CD14-positive monocyte (primary cell): ENCODE measurements at regions not wholly inside any gene's neighbourhood (a gene's known extent, or its start where the extent isn't known, plus 50 kb on each side); places are given as distances from the start of the nearest gene placed in this dataset.

ENCODE experiments used
- DNase-seq, 3 donors: peaks; one replicate each; pipeline ENCODE4 v3.0.0-alpha.2; 2011 to 2022
- H2AFZ ChIP-seq: 2 replicates; pipeline ENCODE4 v1.6.0; 2012; ENCODE audit warnings: mild to moderate bottlenecking, low read depth, low read length, inconsistent platforms; ENCODE audit not compliant: insufficient read depth, poor library complexity, severe bottlenecking
- H3K27ac ChIP-seq, 2 donors: 1 replicate in 1 of 2; 2 replicates in 1 of 2; pipeline ENCODE4 v1.5.1; 2012 to 2013; ENCODE audit warnings: low read length in 2 of 2, control low read depth in 1 of 2, inconsistent platforms in 1 of 2, low read depth in 1 of 2, mild to moderate bottlenecking in 1 of 2
- H3K27me3 ChIP-seq, 2 donors: one replicate each; pipeline versions ENCODE4 v1.6.0 to v1.6.1; 2011 to 2013; ENCODE audit warnings: low read length in 2 of 2; ENCODE audit not compliant: control insufficient read depth in 2 of 2, insufficient read depth in 2 of 2
- H3K36me3 ChIP-seq, 2 donors: replicated peaks in 1 of 2; 1 replicate in 1 of 2; 2 replicates in 1 of 2; pipeline versions ENCODE4 v1.5.1 to v1.6.1; 2012 to 2013; ENCODE audit warnings: low read length in 2 of 2, control low read depth in 1 of 2, inconsistent platforms in 1 of 2, mild to moderate bottlenecking in 1 of 2; ENCODE audit not compliant: insufficient read depth in 2 of 2, control insufficient read depth in 1 of 2
- H3K4me1 ChIP-seq, 2 donors: 1 replicate in 1 of 2; 2 replicates in 1 of 2; pipeline versions ENCODE4 v1.5.1 to v1.6.1; 2012 to 2013; ENCODE audit warnings: low read length in 2 of 2, control low read depth in 1 of 2, inconsistent platforms in 1 of 2, mild to moderate bottlenecking in 1 of 2, moderate library complexity in 1 of 2; ENCODE audit not compliant: insufficient read depth in 2 of 2, control insufficient read depth in 1 of 2
- H3K4me2 ChIP-seq: replicated peaks from 2 replicates; pipeline ENCODE3; 2012; ENCODE audit warnings: low read length, moderate library complexity, mild to moderate bottlenecking; ENCODE audit not compliant: poor library complexity, severe bottlenecking; ENCODE audit errors: extremely low read depth
- H3K4me3 ChIP-seq, 3 experiments: fragments of 200-600 bp in 1 of 3; sonication (generic) in 1 of 3; replicated peaks in 1 of 3; 1 replicate in 2 of 3; 2 replicates in 1 of 3; pipeline ENCODE4 v1.5.1; 2011 to 2013; ENCODE audit warnings: low read length in 3 of 3, mild to moderate bottlenecking in 3 of 3, control low read depth in 2 of 3, low read depth in 2 of 3, inconsistent platforms in 1 of 3, moderate library complexity in 1 of 3
- H3K79me2 ChIP-seq: 2 replicates; pipeline ENCODE4 v1.6.0; 2012; ENCODE audit warnings: mild to moderate bottlenecking, control low read depth, inconsistent platforms, low read length, moderate library complexity; ENCODE audit not compliant: insufficient read depth
- H3K9ac ChIP-seq: 2 replicates; pipeline ENCODE4 v1.6.0; 2017; ENCODE audit warnings: low read length, mild to moderate bottlenecking; ENCODE audit not compliant: insufficient read depth, poor library complexity, severe bottlenecking
- H3K9me3 ChIP-seq, 2 donors: replicated peaks in 1 of 2; 1 replicate in 1 of 2; 2 replicates in 1 of 2; pipeline versions ENCODE4 v1.5.1 to v1.6.1; 2012 to 2013; ENCODE audit warnings: low read length in 2 of 2, control low read depth in 1 of 2; ENCODE audit not compliant: control insufficient read depth in 1 of 2, insufficient read depth in 1 of 2
- H4K20me1 ChIP-seq: 2 replicates; pipeline ENCODE4 v1.6.0; 2012; ENCODE audit warnings: mild to moderate bottlenecking, low read length, control low read depth, moderate library complexity; ENCODE audit not compliant: insufficient read depth
- H3K27ac Mint-ChIP-seq, 7 donors: one replicate each; pipeline ENCODE4 v1.8.0; 2020; ENCODE audit warnings: mild to moderate bottlenecking in 7 of 7, mixed read lengths in 7 of 7, moderate library complexity in 6 of 7, inconsistent platforms in 2 of 7
- H3K27me3 Mint-ChIP-seq, 3 donors: one replicate each; pipeline ENCODE4 v1.8.0; 2021 to 2022; ENCODE audit warnings: low read depth in 3 of 3, mild to moderate bottlenecking in 3 of 3, mixed read lengths in 3 of 3, moderate library complexity in 3 of 3, inconsistent platforms in 1 of 3
- H3K36me3 Mint-ChIP-seq, 2 donors: one replicate each; pipeline ENCODE4 v1.8.0; 2020; ENCODE audit warnings: mixed read lengths in 2 of 2, inconsistent platforms in 1 of 2, mild to moderate bottlenecking in 1 of 2
- H3K4me1 Mint-ChIP-seq: one replicate; pipeline ENCODE4 v1.8.0; 2020; ENCODE audit warnings: mild to moderate bottlenecking, mixed read lengths
- H3K4me3 Mint-ChIP-seq, 2 donors: one replicate each; pipeline ENCODE4 v1.8.0; 2020; ENCODE audit warnings: mild to moderate bottlenecking in 2 of 2, mixed read lengths in 2 of 2, moderate library complexity in 1 of 2
- H3K9me3 Mint-ChIP-seq, 7 donors: one replicate each; pipeline ENCODE4 v1.8.0; 2020 to 2022; ENCODE audit warnings: mixed read lengths in 7 of 7, mild to moderate bottlenecking in 6 of 7, moderate library complexity in 6 of 7, inconsistent platforms in 2 of 7
- WGBS: methylation state at CpG from one replicate; pipeline ENCODE4 v1.1.5; 2013; ENCODE audit warnings: missing lambda C conversion rate; ENCODE audit not compliant: insufficient coverage; 5-methylcytosine and 5-hydroxymethylcytosine counted together
- intact Hi-C, 2 donors: fragments of 100-400 bp; cut with micrococcal nuclease; formaldehyde crosslinking; loops; one replicate each; pipeline versions ENCODE4 v1.15.0 to v1.15.1; 2023
- TF ChIP-seq, protein P1 (sequence below): fragments of 200-600 bp; IDR thresholded peaks from one replicate; pipeline ENCODE4 v1.8.0; 2022; ENCODE audit warnings: antibody characterized with exemption, mild to moderate bottlenecking

DNA sequence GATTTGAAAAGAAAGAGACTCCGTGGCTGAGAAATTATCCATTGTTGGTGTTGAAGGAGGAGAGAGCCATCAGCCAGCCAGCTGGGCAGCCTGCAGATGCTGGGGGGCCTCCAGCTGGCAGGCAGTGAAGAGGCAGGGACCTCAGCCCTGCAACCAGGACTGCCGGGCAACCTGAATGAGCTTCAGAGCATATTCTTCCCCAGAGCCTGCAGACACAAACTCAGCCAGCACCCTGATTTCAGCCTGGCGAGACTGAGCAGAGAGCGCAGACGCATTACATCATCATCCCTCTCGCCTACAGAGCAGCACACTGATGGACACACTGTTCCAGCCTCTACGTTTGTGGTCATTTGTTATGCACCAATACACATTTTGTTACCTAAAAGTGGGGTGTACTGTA, 150.7 kb upstream of the RAB6C start:
- Histone ChIP-seq H3K27me3 (no peaks in the 10 kb centered on the region), H3K9me3 (peaks cover 14% of the 10 kb centered on the region in 2 donors), H2AFZ (no peak overlapping the region), H3K4me3 (no peak overlapping the region), H3K4me2 (no peak overlapping the region), H3K9ac (no peak overlapping the region), H3K36me3 (no peaks in the 10 kb centered on the region), H3K79me2 (no peaks in the 10 kb centered on the region), H4K20me1 (no peaks in the 10 kb centered on the region), H3K4me1 (no peaks in the 10 kb centered on the region), H3K27ac (no peak overlapping the region)
- Mint-ChIP-seq H3K27me3 (peaks cover 0 to 2% (median 0%) of the 10 kb centered on the region in 3 donors), H3K36me3 (no peaks in the 10 kb centered on the region), H3K27ac (no peak overlapping the region), H3K4me1 (no peaks in the 10 kb centered on the region), H3K9me3 (peaks cover 12 to 25% (median 21%) of the 10 kb centered on the region in 7 donors), H3K4me3 (no peak overlapping the region)
- no peak for DNase-seq
- TF ChIP-seq, protein P1, sequence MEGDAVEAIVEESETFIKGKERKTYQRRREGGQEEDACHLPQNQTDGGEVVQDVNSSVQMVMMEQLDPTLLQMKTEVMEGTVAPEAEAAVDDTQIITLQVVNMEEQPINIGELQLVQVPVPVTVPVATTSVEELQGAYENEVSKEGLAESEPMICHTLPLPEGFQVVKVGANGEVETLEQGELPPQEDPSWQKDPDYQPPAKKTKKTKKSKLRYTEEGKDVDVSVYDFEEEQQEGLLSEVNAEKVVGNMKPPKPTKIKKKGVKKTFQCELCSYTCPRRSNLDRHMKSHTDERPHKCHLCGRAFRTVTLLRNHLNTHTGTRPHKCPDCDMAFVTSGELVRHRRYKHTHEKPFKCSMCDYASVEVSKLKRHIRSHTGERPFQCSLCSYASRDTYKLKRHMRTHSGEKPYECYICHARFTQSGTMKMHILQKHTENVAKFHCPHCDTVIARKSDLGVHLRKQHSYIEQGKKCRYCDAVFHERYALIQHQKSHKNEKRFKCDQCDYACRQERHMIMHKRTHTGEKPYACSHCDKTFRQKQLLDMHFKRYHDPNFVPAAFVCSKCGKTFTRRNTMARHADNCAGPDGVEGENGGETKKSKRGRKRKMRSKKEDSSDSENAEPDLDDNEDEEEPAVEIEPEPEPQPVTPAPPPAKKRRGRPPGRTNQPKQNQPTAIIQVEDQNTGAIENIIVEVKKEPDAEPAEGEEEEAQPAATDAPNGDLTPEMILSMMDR = no peak
- intact Hi-C loops = no loop called here
- 50% methylated on average over 2 of the region's 7 CpGs for WGBS

DNA sequence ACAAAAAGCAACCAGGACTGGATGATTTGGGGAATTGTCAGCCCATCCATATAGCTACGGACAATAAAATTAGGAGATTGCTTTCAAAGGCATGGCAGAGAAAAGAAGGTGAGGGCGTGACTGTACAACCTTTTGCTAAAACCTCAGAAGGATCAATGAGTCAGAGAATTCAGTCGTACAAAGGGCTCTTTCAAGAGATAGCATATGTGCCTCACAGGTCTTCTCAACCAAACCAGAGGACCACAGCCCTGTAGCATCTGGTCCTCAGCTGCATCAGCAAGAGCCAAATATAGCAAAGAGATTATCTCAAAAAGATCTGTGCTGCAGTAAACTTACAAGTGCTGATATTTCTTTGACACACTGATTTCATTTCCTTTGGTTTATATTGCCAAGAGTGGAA, 149.9 kb upstream of the RAB6C start:
- Histone ChIP-seq H3K27me3 (no peaks in the 10 kb centered on the region), H3K4me1 (no peaks in the 10 kb centered on the region), H3K36me3 (no peaks in the 10 kb centered on the region), H3K4me3 (no peak overlapping the region), H3K79me2 (no peaks in the 10 kb centered on the region), H4K20me1 (no peaks in the 10 kb centered on the region), H3K27ac (no peak overlapping the region), H3K9ac (no peak overlapping the region), H3K4me2 (no peak overlapping the region), H2AFZ (no peak overlapping the region), H3K9me3 (peaks cover 14% of the 10 kb centered on the region in 2 donors)
- Mint-ChIP-seq H3K27me3 (peaks cover 0 to 2% (median 0%) of the 10 kb centered on the region in 3 donors), H3K4me3 (no peak overlapping the region), H3K4me1 (no peaks in the 10 kb centered on the region), H3K27ac (no peak overlapping the region), H3K9me3 (peaks cover 12 to 25% (median 20%) of the 10 kb centered on the region in 7 donors), H3K36me3 (no peaks in the 10 kb centered on the region)
- DNase-seq = no peak
- intact Hi-C loops = no loop called here
- TF ChIP-seq, protein P1 = no peak
- 93% methylated on average over 3 of the region's 3 CpGs for WGBS
